ENCODE measurements at regions not wholly inside any gene's neighbourhood (a gene's known extent, or its start where the extent isn't known, plus 50 kb on each side); places are given as distances from the start of the nearest gene placed in this dataset.

DNA sequence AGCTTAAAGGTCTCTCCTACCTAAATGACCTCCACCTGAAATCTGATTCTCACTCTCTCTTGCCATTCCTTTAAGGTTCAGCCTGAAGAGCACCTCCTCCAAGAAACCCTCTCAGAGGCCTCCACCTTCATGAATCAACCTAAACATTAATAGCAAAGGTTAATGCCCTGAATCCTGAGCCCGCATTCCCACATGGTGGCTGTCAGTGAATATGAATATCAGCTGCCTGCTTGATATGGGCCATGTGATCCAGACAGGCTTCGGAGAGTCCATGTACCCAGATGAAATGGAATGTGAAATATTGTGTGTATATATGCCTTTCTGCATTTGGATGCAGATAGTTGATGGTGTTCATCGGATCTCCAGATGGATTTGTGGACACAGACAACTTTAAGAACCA lies 317.5 kb downstream of the TOX3 start:
- Histone ChIP-seq H3K4me3 (ENCODE audit: low read depth, low read length) (no peak overlapping the region), H3K9me3 (ENCODE audit: control insufficient read depth, insufficient read depth, low read length) (no peaks in the 10 kb centered on the region), H3K27ac (ENCODE audit: low read depth, low read length) (no peak overlapping the region), H3K27me3 (ENCODE audit: control insufficient read depth, insufficient read depth, low read length) (no peaks in the 10 kb centered on the region)
- no peak for DNase-seq (ENCODE audit: low read depth, low spot score)
- POLR2A ChIA-PET, result no interaction called here
- TF ChIP-seq, protein P1, sequence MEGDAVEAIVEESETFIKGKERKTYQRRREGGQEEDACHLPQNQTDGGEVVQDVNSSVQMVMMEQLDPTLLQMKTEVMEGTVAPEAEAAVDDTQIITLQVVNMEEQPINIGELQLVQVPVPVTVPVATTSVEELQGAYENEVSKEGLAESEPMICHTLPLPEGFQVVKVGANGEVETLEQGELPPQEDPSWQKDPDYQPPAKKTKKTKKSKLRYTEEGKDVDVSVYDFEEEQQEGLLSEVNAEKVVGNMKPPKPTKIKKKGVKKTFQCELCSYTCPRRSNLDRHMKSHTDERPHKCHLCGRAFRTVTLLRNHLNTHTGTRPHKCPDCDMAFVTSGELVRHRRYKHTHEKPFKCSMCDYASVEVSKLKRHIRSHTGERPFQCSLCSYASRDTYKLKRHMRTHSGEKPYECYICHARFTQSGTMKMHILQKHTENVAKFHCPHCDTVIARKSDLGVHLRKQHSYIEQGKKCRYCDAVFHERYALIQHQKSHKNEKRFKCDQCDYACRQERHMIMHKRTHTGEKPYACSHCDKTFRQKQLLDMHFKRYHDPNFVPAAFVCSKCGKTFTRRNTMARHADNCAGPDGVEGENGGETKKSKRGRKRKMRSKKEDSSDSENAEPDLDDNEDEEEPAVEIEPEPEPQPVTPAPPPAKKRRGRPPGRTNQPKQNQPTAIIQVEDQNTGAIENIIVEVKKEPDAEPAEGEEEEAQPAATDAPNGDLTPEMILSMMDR (IDR thresholded peaks at IDR 0.05; ENCODE audit: low read depth, low read length), result no peak
- CTCF ChIA-PET, result no interaction called here

DNA sequence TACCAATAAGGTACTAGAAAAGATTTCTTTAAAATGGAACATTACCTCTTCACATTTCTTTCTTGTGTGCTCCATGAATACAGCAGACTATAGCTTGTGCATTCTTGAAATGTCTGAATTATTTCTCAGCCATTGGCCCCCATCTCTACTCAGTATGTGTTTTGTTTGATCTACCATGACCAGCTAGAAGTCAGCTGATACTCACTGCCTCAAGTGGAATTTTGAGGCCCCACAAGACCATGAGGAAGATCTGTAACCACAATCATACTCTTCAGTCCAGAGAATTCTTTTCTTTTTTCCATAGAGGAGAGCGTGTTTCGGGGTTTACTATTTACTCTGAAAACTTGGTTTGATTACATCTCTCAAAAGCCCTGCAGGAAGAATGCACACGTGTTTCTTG lies 319.1 kb downstream of the TOX3 start:
- TF ChIP-seq, protein P1 (IDR thresholded peaks at IDR 0.05; ENCODE audit: low read depth, low read length), result no peak
- POLR2A ChIA-PET, result no interaction called here
- Histone ChIP-seq H3K27me3 (ENCODE audit: control insufficient read depth, insufficient read depth, low read length) (no peaks in the 10 kb centered on the region), H3K9me3 (ENCODE audit: control insufficient read depth, insufficient read depth, low read length) (no peaks in the 10 kb centered on the region), H3K27ac (ENCODE audit: low read depth, low read length) (no peak overlapping the region), H3K4me3 (ENCODE audit: low read depth, low read length) (no peak overlapping the region)
- no peak for DNase-seq (ENCODE audit: low read depth, low spot score)
- CTCF ChIA-PET, result no interaction called here

DNA sequence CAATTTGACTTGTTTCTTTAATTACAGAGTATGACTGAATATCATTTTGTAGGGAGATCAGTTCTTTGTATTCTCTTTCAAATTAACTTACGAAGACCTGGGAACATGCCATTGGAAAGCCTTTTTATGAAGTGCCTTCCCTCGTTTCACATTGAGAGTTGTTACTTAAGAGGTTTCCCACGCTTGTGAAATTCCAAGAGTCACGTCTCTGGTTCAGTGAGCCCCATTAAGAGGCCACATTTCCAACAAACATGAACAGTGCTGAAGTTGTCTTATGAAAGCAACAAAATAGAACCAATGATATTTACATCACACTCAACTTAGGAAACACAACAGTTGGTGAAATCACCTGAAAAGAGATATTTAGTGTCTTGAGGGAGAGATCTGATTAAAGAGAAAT lies 334.1 kb downstream of the TOX3 start:
- CTCF ChIA-PET, result no interaction called here
- H3K27ac ChIP-seq (ENCODE audit: low read depth, low read length), result no peak overlapping the region
- DNase-seq (ENCODE audit: low read depth, low spot score), result no peak
- H3K4me3 ChIP-seq (ENCODE audit: low read depth, low read length), result no peak overlapping the region
- POLR2A ChIA-PET, result no interaction called here
- no peaks in the 10 kb centered on the region for H3K27me3 ChIP-seq (ENCODE audit: control insufficient read depth, insufficient read depth, low read length)
- TF ChIP-seq, protein P1 (IDR thresholded peaks at IDR 0.05; ENCODE audit: low read depth, low read length), result no peak
- H3K9me3 ChIP-seq (ENCODE audit: control insufficient read depth, insufficient read depth, low read length), result no peaks in the 10 kb centered on the region

DNA sequence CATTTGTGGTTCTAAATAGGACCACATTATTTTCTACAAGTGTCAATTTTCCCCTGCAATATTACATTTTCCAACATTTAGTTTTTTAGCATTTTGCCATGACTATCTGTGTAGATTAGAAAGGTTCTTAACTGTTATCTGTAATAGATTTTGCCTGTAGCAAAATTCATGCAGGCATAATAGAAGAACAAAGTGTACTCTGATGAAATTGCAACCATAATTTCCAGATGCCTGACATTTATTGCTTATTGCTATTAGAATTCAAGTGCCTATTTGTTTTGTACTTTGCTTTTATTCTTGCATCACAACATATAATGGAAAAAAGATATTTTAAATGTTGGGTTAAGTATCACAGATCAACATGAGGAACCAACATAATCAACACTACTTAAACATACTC lies 337.7 kb downstream of the TOX3 start:
- Histone ChIP-seq H3K9me3 (ENCODE audit: control insufficient read depth, insufficient read depth, low read length) (no peaks in the 10 kb centered on the region), H3K4me3 (ENCODE audit: low read depth, low read length) (no peak overlapping the region), H3K27ac (ENCODE audit: low read depth, low read length) (no peak overlapping the region), H3K27me3 (ENCODE audit: control insufficient read depth, insufficient read depth, low read length) (no peaks in the 10 kb centered on the region)
- CTCF ChIA-PET, result no interaction called here
- POLR2A ChIA-PET, result no interaction called here
- DNase-seq (ENCODE audit: low read depth, low spot score), result no peak
- TF ChIP-seq, protein P1 (IDR thresholded peaks at IDR 0.05; ENCODE audit: low read depth, low read length), result no peak

DNA sequence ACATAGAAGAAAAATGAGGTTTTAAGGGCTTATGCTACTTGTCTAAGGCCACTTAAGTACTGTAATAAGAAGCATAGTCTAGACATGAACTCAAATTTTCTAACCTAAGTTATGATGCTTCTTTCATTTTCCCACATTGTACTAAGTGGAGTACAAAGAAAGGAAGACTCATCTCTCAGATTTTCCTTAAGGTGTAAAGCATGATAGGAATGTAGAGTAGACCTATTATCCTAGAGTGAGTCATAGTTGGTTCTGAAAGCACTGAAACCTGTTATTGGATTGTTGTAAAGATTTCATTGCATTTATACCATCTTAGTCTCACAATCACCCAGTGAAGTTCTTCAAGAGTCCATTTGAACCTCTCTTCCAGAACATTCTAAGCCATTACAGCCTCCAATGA lies 343.8 kb downstream of the TOX3 start:
- no peak for DNase-seq (ENCODE audit: low read depth, low spot score)
- POLR2A ChIA-PET, result no interaction called here
- H3K4me3 ChIP-seq (ENCODE audit: low read depth, low read length), result no peak overlapping the region
- H3K27ac ChIP-seq (ENCODE audit: low read depth, low read length), result no peak overlapping the region
- H3K9me3 ChIP-seq (ENCODE audit: control insufficient read depth, insufficient read depth, low read length), result no peaks in the 10 kb centered on the region
- H3K27me3 ChIP-seq (ENCODE audit: control insufficient read depth, insufficient read depth, low read length), result no peaks in the 10 kb centered on the region
- CTCF ChIA-PET, result interaction anchor here (1.3 kb wide), 1 partner anchor 12 kb away, joined by 6 read pairs; no protein-coding TSS in a partner anchor
- TF ChIP-seq, protein P1 (IDR thresholded peaks at IDR 0.05; ENCODE audit: low read depth, low read length), result no peak
